ENCODE measurements at regions not wholly inside any gene's neighbourhood (a gene's known extent, or its start where the extent isn't known, plus 50 kb on each side); places are given as distances from the start of the nearest gene placed in this dataset.

- in situ Hi-C loops (cut with MboI; ENCODE audit: low sequenced_read_pairs, unreplicated experiment): no loop called here
- TF ChIP-seq CTCF (IDR thresholded peaks at IDR 0.05; ENCODE audit: borderline replicate concordance, control extremely low read depth, extremely low read depth, insufficient read depth, missing control alignments): no peak
- DNase-seq (ENCODE audit: low spot score): no peak
Observed at GRCh38 chr3:40739971-40740370, 215.2 kb downstream of the ZNF621 start.

- no peak for DNase-seq (ENCODE audit: low spot score)
Observed at GRCh38 chr3:40741729-40742128, 217.0 kb downstream of the ZNF621 start.

DNA sequence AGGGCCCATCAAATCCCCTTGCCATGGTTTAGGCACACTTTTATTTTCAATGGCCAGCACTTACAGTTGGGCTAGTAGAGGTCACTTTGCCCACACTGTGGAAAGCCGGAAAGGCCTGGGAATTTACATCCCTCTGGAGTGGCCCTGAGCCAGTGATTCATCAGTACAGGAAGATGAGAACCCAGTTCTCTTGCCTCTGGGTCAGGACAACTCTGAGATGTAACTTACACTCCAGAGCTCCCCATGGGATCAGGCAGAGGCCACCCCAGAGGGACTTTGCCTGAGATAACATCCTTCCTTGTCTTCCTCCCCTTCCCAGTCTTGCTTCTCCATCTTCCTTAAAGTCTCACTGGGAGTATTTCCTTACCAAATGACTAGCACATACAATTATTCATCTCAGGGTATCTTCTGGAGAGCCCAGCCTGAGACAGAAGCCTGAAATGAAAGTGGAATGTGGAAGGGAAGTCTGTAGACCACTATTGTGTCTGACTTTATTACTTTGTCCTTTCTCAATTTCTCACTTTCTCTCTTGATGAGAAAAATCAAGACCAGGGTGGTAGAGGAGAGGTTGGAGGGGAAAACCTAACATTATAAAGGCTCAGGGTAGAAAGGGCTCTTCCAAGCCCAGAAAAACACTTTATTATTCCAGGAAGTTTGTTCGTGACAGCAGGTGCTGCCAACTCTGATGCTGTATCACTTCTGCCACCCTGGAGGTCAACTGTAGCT lies 220.8 kb downstream of the ZNF621 start:
- TF ChIP-seq CTCF (IDR thresholded peaks at IDR 0.05; ENCODE audit: borderline replicate concordance, control extremely low read depth, extremely low read depth, insufficient read depth, missing control alignments): no peak
- in situ Hi-C loops (cut with MboI; ENCODE audit: low sequenced_read_pairs, unreplicated experiment): no loop called here
- no peak for DNase-seq (ENCODE audit: low spot score)

More at GRCh38 chr3:40741729-40742128, 217.0 kb downstream of the ZNF621 start:
- in situ Hi-C loops (cut with MboI; ENCODE audit: low sequenced_read_pairs, unreplicated experiment): no loop called here
- no peak for TF ChIP-seq CTCF (IDR thresholded peaks at IDR 0.05; ENCODE audit: borderline replicate concordance, control extremely low read depth, extremely low read depth, insufficient read depth, missing control alignments)

GRCh38 chr3:40751666-40752065 lies 226.9 kb downstream of the ZNF621 start:
- in situ Hi-C loops (cut with MboI; ENCODE audit: low sequenced_read_pairs, unreplicated experiment): no loop called here
- no peak for DNase-seq (ENCODE audit: low spot score)
- no peak for TF ChIP-seq CTCF (IDR thresholded peaks at IDR 0.05; ENCODE audit: borderline replicate concordance, control extremely low read depth, extremely low read depth, insufficient read depth, missing control alignments)

- DNase-seq (ENCODE audit: low spot score): no peak
- TF ChIP-seq CTCF (IDR thresholded peaks at IDR 0.05; ENCODE audit: borderline replicate concordance, control extremely low read depth, extremely low read depth, insufficient read depth, missing control alignments): no peak
- in situ Hi-C loops (cut with MboI; ENCODE audit: low sequenced_read_pairs, unreplicated experiment): no loop called here
Observed at GRCh38 chr3:40752492-40752891, 227.7 kb downstream of the ZNF621 start.

DNA sequence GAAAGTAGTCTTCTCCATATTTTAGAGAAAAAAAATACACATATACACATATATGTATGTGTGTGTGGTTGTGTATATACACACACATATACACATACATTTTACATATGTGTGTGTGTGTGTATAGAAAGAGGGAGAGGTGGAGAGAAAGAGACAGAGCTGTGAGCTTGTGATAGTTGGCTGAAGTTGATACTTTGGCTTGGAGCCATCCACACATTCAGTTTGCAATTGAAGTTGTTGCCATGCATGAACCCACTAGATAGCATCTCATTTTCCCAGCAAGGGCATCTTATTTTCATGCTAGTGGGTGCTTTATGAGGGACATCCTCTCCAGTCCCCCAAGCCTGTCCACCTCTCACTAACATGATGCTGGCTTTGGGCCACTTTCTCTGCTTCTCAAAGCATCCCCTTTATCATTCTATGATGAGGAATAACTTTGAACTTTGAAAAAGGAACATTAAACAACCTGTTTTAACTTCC lies 228.6 kb downstream of the ZNF621 start:
- no peak for DNase-seq (ENCODE audit: low spot score)
- in situ Hi-C loops (cut with MboI; ENCODE audit: low sequenced_read_pairs, unreplicated experiment): no loop called here
- TF ChIP-seq CTCF (IDR thresholded peaks at IDR 0.05; ENCODE audit: borderline replicate concordance, control extremely low read depth, extremely low read depth, insufficient read depth, missing control alignments): no peak

All from GM13976 (cell line).